ENCODE measurements at regions not wholly inside any gene's neighbourhood (a gene's known extent, or its start where the extent isn't known, plus 50 kb on each side); places are given as distances from the start of the nearest gene placed in this dataset.
"Not testable (repeated sequence)": the region's sequence is repeated elsewhere in the genome, so short reads cannot be mapped to it uniquely, and the experiment has no call there.

DNA sequence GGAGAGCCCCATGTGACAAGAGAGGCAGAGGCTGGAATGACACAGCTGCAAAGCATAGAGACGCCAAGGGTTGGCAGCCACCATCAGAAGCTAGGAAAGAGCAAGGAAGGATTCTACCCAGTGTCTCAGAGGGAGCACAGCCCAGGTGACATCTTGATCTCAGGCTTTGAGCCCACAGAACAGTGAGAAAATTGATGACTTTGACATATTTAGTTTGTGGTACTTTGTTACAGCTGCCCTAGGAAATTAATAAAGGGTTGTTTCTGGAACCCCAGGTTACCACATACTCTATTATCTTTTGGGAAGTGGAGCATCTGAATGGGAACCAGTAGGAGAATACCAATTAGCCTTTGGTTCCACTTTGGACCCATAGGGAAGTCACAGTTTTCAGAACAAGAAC lies 231.7 kb downstream of the ZNF621 start:
- DNase-seq = no peak

GRCh38 chr3:40762771-40763170 lies 238.0 kb downstream of the ZNF621 start:
- not testable (repeated sequence) for DNase-seq

- DNase-seq = no peak
Observed at GRCh38 chr3:40763807-40764206, 239.0 kb downstream of the ZNF621 start.

DNA sequence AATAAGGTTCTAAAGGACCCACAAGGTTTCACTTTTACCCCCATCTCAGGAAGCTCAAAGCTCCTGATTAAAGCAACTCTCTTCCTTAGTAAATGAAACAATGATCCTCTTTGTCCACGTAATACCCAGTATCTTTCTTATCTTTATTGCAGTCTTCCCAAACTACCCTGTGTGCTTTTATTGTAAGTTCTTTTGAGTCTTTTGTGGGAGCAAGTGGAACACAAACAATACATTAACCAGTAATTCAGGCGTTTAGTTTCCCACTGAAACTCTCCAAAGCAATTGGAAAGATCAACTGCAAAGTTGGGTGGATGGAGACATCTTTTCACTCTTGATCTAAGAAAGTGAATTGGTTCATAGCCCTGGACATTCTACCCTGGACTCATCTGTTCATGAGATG lies 240.0 kb downstream of the ZNF621 start:
- DNase-seq = no peak

- no peak for DNase-seq
Observed at GRCh38 chr3:40765884-40766283, 241.1 kb downstream of the ZNF621 start.

DNA sequence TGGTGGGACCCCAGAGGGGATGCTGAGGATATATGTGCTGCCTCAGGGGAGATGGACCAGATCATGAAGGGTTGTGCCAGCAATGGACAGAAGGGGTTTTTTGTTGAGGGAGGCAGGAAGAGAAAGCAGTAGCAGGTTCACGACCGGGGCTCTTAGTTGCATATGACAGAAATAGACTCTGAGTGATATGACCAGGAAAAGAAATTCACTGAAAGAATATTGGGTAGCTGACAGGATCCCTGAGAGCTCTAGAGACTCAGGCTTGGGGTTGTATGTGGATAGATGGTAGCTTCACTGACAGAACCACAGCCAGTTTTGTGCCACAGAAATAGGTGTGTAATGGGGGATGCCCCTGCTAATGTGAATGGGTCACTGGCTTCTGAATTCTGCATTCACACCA lies 241.6 kb downstream of the ZNF621 start:
- DNase-seq = no peak

DNA sequence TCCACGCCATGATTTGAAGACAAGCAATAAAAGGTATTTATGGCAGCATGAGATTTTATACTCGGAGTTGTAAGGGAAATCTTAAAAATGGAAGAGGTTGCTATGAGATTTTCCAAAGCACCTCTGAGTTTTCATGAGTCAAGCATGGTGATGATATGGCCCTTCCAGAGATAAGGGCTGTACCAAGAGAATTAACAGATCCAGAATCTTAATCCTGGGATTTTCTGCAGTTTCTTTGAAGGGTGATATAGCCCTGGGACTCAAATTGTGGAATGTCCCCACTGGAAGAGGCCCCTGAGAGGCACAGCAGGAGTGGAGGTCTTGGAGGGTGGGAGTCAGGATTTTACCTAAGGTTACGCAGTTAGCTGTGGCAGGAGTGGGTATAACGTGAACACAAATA lies 243.3 kb downstream of the ZNF621 start:
- no peak for DNase-seq

GRCh38 chr3:40768536-40768935 lies 243.8 kb downstream of the ZNF621 start:
- no peak for DNase-seq

DNA sequence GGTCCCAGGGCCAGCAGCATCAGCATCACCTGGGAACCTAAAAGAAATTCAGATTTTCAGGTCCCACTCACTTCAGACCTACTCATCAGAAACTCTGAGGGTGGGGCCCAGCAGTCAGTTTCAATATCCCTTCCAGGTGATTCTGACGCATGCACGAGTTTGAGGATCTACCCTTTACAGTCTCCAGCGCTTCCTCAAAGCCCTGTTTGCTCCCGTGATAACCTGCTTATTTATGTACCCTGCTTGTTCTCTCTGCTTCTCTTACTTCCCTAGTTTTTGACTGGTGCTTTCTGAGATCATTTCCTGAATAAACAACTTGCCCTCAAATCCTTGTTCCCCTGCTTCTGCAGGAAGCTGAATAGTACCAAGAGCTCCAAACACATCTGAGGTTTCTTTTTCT lies 245.3 kb downstream of the ZNF621 start:
- DNase-seq = no peak

GRCh38 chr3:40771112-40771511 lies 246.4 kb downstream of the ZNF621 start:
- DNase-seq = no peak

GRCh38 chr3:40779039-40779438 lies 254.3 kb downstream of the ZNF621 start:
- no peak for DNase-seq

GRCh38 chr3:40780291-40780924 lies 255.6 kb downstream of the ZNF621 start:
- DNase-seq = peak; percentile 82

DNA sequence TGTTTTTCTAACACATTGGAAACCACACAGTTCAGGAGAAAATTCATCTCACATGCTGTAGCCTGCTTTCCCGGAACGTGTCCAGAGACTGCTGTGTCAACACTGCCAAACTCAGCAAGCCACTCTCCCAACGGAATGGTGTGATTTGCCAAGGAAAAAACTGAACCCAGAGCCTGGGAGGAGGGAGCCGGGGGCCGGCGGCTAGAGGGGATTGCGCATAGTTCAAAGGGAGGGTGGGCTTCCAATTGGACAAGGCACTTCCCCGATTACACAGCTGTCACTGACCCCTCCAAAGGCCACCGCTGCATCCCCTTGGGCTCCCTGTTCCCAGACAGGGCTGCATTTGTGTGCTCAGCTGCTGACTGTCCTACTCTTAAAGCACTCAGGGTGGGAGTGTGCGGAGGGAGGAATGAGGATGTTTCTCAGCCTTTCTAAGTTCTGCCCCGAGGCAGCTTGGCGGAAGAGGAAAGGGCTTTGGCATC lies 256.2 kb downstream of the ZNF621 start:
- DNase-seq = peak; percentile 72

DNA sequence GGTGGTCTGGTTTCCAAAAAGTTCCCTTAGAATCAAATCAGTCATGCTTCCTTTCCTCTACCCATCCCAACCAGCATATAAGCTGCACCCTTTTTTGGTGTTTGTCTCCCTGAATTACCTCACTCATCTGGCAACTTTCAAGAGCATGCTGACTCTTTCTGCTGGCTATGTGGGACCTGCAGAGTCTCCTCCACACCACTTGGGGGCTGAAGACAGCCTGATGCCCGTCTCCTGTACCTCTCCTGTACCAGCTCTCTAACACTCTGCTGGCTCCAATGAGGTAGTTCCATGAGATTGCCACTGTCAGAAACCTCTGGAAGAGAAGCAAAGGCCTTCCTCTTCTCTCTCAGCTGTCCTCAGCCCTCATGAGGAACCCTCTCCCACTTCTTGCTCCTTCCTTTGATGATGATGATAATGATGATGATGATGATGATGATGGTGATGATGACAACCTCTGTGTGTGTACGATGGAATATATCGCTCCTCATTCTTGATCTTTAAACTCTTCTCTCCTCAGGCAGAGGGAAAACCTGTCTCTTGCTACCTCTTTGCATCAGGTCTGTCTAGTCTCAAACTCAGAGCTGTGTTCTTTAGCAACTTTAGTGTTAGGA lies 257.5 kb downstream of the ZNF621 start:
- DNase-seq = no peak

GRCh38 chr3:40790746-40791145 lies 266.0 kb downstream of the ZNF621 start:
- DNase-seq = no peak

DNA sequence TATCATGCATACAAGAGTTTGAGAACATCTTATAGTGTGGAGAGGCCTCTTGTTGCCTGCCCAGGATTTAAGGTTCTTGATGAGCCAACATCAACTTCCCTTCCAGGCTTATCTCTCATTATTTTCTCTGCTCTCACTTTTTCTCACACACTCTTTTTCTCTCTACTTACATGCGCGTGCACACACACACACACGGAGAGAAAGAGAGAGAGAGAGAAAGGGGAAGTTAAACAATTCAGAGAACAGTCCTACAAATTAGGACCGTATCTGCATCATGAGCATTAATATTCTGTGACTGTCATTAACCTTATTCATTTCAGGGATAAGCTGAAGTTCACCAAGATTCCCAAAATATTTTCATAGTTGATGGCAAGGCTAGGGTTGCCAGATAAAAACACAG lies 269.0 kb downstream of the ZNF621 start:
- no peak for DNase-seq

DNA sequence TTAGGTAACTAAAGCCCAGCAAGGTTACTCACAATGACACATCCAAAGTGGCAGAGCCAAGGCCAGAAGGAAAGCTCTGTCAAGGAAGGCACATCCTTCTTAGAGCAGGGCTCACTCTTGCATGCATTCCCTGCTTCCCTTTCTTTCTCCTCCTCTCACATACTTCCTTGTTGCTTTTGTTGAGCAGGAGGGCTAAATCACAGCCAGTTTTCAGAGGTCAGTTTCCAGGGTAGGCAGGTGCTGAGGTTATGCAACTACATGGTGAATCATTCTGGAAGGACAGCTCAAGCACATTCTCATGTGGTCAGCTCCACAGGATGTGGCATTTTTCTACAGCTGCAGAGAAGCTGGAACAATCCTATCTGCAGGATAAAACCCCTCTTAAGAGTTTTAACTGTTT lies 275.6 kb downstream of the ZNF621 start:
- DNase-seq = peak; percentile 5

DNA sequence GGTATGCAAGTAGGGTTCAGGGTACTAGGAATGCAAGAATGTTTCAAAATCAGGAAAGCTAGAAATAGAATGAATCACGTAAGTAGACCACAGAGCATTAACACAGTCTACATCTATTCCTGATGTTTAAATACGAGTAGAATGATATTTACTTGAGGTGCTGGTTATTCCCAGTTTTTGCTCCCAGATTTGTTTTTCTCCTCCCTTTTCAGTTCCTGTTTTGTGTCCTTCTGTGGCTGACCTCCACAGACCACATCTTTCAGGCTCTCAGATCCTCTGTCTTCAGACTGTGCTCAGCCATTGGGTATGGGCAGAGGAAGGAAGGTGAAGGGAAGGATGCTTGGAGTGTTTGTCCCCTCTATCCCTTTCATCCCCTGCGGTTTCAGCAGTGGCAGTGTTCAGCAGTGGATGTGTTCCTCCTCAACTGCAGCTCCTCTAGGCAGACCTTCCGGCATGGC lies 276.6 kb downstream of the ZNF621 start:
- no peak for DNase-seq

DNA sequence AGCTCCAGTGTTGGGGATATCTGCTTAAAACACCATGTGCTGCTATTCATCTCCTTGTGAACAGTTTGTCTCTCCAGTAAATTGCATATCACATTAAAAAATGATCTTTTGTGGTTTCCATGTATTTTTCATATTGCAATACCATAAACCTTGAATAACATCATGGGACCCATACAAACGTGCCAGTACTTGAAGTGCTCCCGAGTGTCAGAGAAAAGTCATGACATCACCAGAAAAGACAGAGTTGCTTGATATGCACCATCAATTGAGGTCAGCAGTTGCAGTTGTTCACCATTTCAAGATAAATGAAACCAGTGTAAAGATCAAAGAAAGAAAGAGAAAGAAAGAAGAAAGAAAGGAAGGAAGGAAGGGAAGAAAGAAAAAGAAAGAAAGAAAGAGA lies 278.6 kb downstream of the ZNF621 start:
- DNase-seq = no peak

DNA sequence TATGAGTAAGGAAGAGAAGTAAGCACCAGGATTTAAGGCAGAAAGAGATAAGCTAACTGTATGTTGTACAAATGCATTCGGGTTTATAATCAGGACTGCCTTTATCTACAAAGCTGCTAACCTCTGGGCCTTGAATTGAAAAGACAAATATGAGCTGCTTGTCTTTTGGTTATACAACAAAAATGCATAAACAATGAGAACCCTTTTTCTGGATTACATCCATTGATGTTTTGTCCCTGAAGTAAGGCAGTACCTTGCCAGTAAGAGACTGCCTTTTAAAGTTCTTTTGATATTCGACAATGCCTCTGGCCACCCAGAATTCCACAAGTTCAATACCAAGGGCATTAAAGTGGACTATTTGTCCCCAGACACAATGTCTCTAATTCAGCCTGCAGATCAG lies 280.7 kb downstream of the ZNF621 start:
- no peak for DNase-seq

DNA sequence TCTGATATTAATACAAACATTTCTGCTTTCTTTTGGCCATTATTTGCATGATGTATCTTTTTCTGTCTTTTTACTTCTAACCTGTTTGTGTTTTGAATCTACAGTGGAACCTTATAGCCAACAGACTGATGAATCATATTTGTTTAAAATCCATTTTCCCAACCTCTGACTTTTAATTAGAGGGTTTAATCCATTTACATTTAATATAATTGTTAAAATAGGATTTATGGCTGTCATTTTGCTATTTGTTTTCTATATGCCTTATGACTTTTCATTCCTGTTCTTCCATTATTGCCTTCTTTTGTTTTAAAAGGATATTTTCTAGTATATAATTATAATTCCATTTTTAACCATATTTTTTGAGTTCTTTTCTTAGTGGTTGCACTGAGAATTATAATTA lies 286.1 kb downstream of the ZNF621 start:
- no peak for DNase-seq

- DNase-seq = no peak
Observed at GRCh38 chr3:40817017-40817416, 292.3 kb downstream of the ZNF621 start.

- no peak for DNase-seq
Observed at GRCh38 chr3:40821315-40821714, 296.6 kb downstream of the ZNF621 start.

- no peak for DNase-seq
Observed at GRCh38 chr3:40827226-40827625, 302.5 kb downstream of the ZNF621 start.
